Testis (tissue), 2 donors: ENCODE measurements at regions not wholly inside any gene's neighbourhood (a gene's known extent, or its start where the extent isn't known, plus 50 kb on each side); places are given as distances from the start of the nearest gene placed in this dataset.

ENCODE experiments used
- DNase-seq: peaks from one replicate; pipeline ENCODE4 v3.0.0-alpha.2; 2019
- H3K27ac ChIP-seq, 2 donors: fragments of 200-600 bp; sonication (generic); one replicate each; pipeline ENCODE4 v1.5.1; 2019
- H3K27me3 ChIP-seq: fragments of 200-600 bp; sonication (generic); one replicate; pipeline ENCODE4 v1.5.1; 2019
- H3K36me3 ChIP-seq: fragments of 200-600 bp; sonication (generic); one replicate; pipeline ENCODE4 v1.5.1; 2017; ENCODE audit warnings: low read depth; ENCODE audit errors: missing control alignments
- H3K4me1 ChIP-seq: fragments of 200-600 bp; sonication (generic); one replicate; pipeline ENCODE4 v1.5.1; 2019
- H3K4me3 ChIP-seq, 2 donors: fragments of 200-600 bp; sonication (generic); one replicate each; pipeline ENCODE4 v1.5.1; 2017 to 2019
- H3K9me3 ChIP-seq: fragments of 200-600 bp; sonication (generic); one replicate; pipeline ENCODE4 v1.5.1; 2017
- CTCF ChIP-seq, 3 experiments: fragments of 450-650 bp in 2 of 3; fragments of 200-600 bp in 1 of 3; sonication (generic) in 1 of 3; IDR thresholded peaks; one replicate each; pipeline ENCODE4 v1.5.1; 2016 to 2019; ENCODE audit warnings: antibody characterized with exemption in 3 of 3, mild to moderate bottlenecking in 2 of 3, moderate library complexity in 1 of 3
- POLR2A ChIP-seq: fragments of 450-650 bp; IDR thresholded peaks from one replicate; pipeline ENCODE4 v1.6.1; 2017; ENCODE audit warnings: antibody characterized with exemption, mild to moderate bottlenecking, moderate library complexity
- WGBS, 2 donors: methylation state at CpG; one replicate each; pipeline ENCODE4 v1.1.5; 2018; 5-methylcytosine and 5-hydroxymethylcytosine counted together
- intact Hi-C: fragments of 100-400 bp; cut with DNase I; formaldehyde crosslinking; loops from one replicate; pipeline ENCODE4 v1.15.1; 2023; ENCODE audit warnings: low total_unique reads

GRCh38 chr11:70761094-70761907, 363.0 kb downstream of the CTTN start:
- 87 to 95% methylated on average over 13 of the region's 13 CpGs for WGBS, 2 donors
- no peaks in the 10 kb centered on the region for H3K36me3 ChIP-seq
- intact Hi-C loops, result no loop called here

GRCh38 chr11:70761908-70762337, 363.6 kb downstream of the CTTN start:
- Histone ChIP-seq H3K4me3 (no peak overlapping the region), H3K27ac (no peak overlapping the region), H3K9me3 (no peaks in the 10 kb centered on the region), H3K36me3 (no peaks in the 10 kb centered on the region), H3K27me3 (no peaks in the 10 kb centered on the region), H3K4me1 (no peaks in the 10 kb centered on the region)
- WGBS, 2 donors, result 79 to 88% methylated on average over 11 of the region's 11 CpGs
- TF ChIP-seq CTCF (IDR thresholded peaks at IDR 0.05) (no peak), POLR2A (no peak)
- DNase-seq, result no peak
- intact Hi-C loops, result no loop called here

More at GRCh38 chr11:70761094-70761907, 363.0 kb downstream of the CTTN start:
- Histone ChIP-seq H3K4me1 (no peaks in the 10 kb centered on the region), H3K4me3 (no peak overlapping the region), H3K9me3 (no peaks in the 10 kb centered on the region), H3K27ac (no peak overlapping the region), H3K27me3 (no peaks in the 10 kb centered on the region)
- no peak for DNase-seq
- no peak for TF ChIP-seq POLR2A
- no peak for TF ChIP-seq CTCF (IDR thresholded peaks at IDR 0.05)

GRCh38 chr11:70762810-70763209, 364.5 kb downstream of the CTTN start:
- no peaks in the 10 kb centered on the region for H3K36me3 ChIP-seq
- H3K4me1 ChIP-seq, result no peaks in the 10 kb centered on the region
- no peak overlapping the region for H3K27ac ChIP-seq
- H3K27me3 ChIP-seq, result no peaks in the 10 kb centered on the region
- no peak overlapping the region for H3K4me3 ChIP-seq
- no peaks in the 10 kb centered on the region for H3K9me3 ChIP-seq
- intact Hi-C loops, result no loop called here
- TF ChIP-seq CTCF (IDR thresholded peaks at IDR 0.05), result no peak
- WGBS, 2 donors, result 85 to 96% methylated on average over 6 to 7 of the region's 7 CpGs
- DNase-seq, result no peak

- 77 to 93% methylated on average over 3 of the region's 3 CpGs for WGBS, 2 donors
- no peaks in the 10 kb centered on the region for H3K36me3 ChIP-seq
- DNase-seq, result no peak
- no peaks in the 10 kb centered on the region for H3K9me3 ChIP-seq
- H3K4me3 ChIP-seq, result no peak overlapping the region
- H3K27me3 ChIP-seq, result no peaks in the 10 kb centered on the region
- intact Hi-C loops, result no loop called here
- no peaks in the 10 kb centered on the region for H3K4me1 ChIP-seq
- TF ChIP-seq POLR2A, result no peak
- no peak for TF ChIP-seq CTCF (IDR thresholded peaks at IDR 0.05)
- no peak overlapping the region for H3K27ac ChIP-seq
These were observed 365.3 kb downstream of the CTTN start for GRCh38 chr11:70763606-70764005.

- DNase-seq, result no peak
- intact Hi-C loops, result no loop called here
- WGBS, 2 donors, result 87 to 94% methylated on average over 3 of the region's 3 CpGs
- Histone ChIP-seq H3K36me3 (no peaks in the 10 kb centered on the region), H3K9me3 (no peaks in the 10 kb centered on the region), H3K4me1 (no peaks in the 10 kb centered on the region), H3K27ac (no peak overlapping the region), H3K4me3 (no peak overlapping the region), H3K27me3 (no peaks in the 10 kb centered on the region)
- TF ChIP-seq CTCF (IDR thresholded peaks at IDR 0.05) (no peak), POLR2A (no peak)
These were observed 366.1 kb downstream of the CTTN start for GRCh38 chr11:70764356-70764905.
